A549 (cell line): ENCODE measurements at regions not wholly inside any gene's neighbourhood (a gene's known extent, or its start where the extent isn't known, plus 50 kb on each side); places are given as distances from the start of the nearest gene placed in this dataset.

Source experiments
- CEBPB ChIP-seq, 2 experiments: fragments of >200 bp in 1 of 2; sonication (Bioruptor Twin) in 1 of 2; formaldehyde crosslinking in 1 of 2; IDR thresholded peaks; 2 replicates each; pipeline ENCODE4 v1.6.1; 2012 to 2016
- ELK1 ChIP-seq: fragments of 150-350 bp; IDR thresholded peaks from 2 replicates; pipeline ENCODE4 v1.6.1; 2014; ENCODE audit warnings: low read depth, mild to moderate bottlenecking, low read length
- MYC ChIP-seq: IDR thresholded peaks from 2 replicates; pipeline ENCODE4 v1.6.1; 2012; ENCODE audit warnings: mild to moderate bottlenecking, inconsistent platforms, low read length, improper control_type of control experiment, borderline replicate concordance
- POLR2A ChIP-seq: IDR thresholded peaks from 2 replicates; pipeline ENCODE4 v1.6.1; 2012; ENCODE audit warnings: mild to moderate bottlenecking, low read length
- RNF2 ChIP-seq: fragments of 200-600 bp; sonication (generic); IDR thresholded peaks from 2 replicates; pipeline ENCODE4 v1.6.1; 2016; ENCODE audit warnings: low read depth, mild to moderate bottlenecking, antibody characterized with exemption, moderate library complexity, borderline replicate concordance
- SREBF2 ChIP-seq: fragments of 450-650 bp; IDR thresholded peaks from 2 replicates; pipeline ENCODE4 v1.6.1; 2014; ENCODE audit warnings: mild to moderate bottlenecking, moderate library complexity
- ZFP36 ChIP-seq: fragments of 450-650 bp; IDR thresholded peaks from 2 replicates; pipeline ENCODE4 v1.6.1; 2014; ENCODE audit warnings: borderline replicate concordance; ENCODE audit not compliant: partially characterized antibody
- TF ChIP-seq, protein P1 (sequence below): fragments of >200 bp; sonication (Bioruptor Twin); formaldehyde crosslinking; IDR thresholded peaks from 3 replicates; pipeline ENCODE4 v1.5.1; 2016
- TF ChIP-seq, protein P2 (sequence below): IDR thresholded peaks from 2 replicates; pipeline ENCODE4 v1.6.1; 2012; ENCODE audit warnings: low read depth, borderline replicate concordance

- TF ChIP-seq ZFP36 (no peak), CEBPB (IDR thresholded peaks at IDR 0.05) (no peak), SREBF2 (no peak), RNF2 (no peak), ELK1 (no peak), POLR2A (no peak), MYC (no peak)
- TF ChIP-seq, protein P1, sequence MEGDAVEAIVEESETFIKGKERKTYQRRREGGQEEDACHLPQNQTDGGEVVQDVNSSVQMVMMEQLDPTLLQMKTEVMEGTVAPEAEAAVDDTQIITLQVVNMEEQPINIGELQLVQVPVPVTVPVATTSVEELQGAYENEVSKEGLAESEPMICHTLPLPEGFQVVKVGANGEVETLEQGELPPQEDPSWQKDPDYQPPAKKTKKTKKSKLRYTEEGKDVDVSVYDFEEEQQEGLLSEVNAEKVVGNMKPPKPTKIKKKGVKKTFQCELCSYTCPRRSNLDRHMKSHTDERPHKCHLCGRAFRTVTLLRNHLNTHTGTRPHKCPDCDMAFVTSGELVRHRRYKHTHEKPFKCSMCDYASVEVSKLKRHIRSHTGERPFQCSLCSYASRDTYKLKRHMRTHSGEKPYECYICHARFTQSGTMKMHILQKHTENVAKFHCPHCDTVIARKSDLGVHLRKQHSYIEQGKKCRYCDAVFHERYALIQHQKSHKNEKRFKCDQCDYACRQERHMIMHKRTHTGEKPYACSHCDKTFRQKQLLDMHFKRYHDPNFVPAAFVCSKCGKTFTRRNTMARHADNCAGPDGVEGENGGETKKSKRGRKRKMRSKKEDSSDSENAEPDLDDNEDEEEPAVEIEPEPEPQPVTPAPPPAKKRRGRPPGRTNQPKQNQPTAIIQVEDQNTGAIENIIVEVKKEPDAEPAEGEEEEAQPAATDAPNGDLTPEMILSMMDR = no peak
- TF ChIP-seq, protein P2, sequence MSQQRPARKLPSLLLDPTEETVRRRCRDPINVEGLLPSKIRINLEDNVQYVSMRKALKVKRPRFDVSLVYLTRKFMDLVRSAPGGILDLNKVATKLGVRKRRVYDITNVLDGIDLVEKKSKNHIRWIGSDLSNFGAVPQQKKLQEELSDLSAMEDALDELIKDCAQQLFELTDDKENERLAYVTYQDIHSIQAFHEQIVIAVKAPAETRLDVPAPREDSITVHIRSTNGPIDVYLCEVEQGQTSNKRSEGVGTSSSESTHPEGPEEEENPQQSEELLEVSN = no peak
Observed at GRCh38 chr2:133640103-133640502, 71.8 kb upstream of the NCKAP5 start.
